HCT116 (cell line): ENCODE measurements at regions not wholly inside any gene's neighbourhood (a gene's known extent, or its start where the extent isn't known, plus 50 kb on each side); places are given as distances from the start of the nearest gene placed in this dataset.

Source experiments
- CTCF ChIP-seq, 3 experiments: fragments of 200-600 bp in 1 of 3; sonication (generic) in 1 of 3; IDR thresholded peaks in 2 of 3; conservative IDR thresholded peaks in 1 of 3; 2 replicates each; pipeline ENCODE4 v1.5.1; 2012 to 2017; ENCODE audit warnings: low read depth in 2 of 3, low read length in 2 of 3, antibody characterized with exemption in 1 of 3, borderline replicate concordance in 1 of 3, control low read depth in 1 of 3, mild to moderate bottlenecking in 1 of 3, mixed read lengths in 1 of 3, mixed run types in 1 of 3, moderate library complexity in 1 of 3; ENCODE audit not compliant: insufficient read depth in 1 of 3
- POLR2A ChIP-seq: IDR thresholded peaks from 2 replicates; pipeline ENCODE4 v1.7.0; 2011; ENCODE audit warnings: borderline replicate concordance; ENCODE audit not compliant: insufficient read depth, insufficient read length; ENCODE audit errors: extremely low read depth
- POLR2AphosphoS5 ChIP-seq: IDR thresholded peaks from 2 replicates; pipeline ENCODE4 v1.6.1; 2011; ENCODE audit warnings: mild to moderate bottlenecking, low read depth, low read length, moderate library complexity
- RAD21 ChIP-seq: IDR thresholded peaks from 2 replicates; pipeline ENCODE4 v1.6.1; 2012; ENCODE audit warnings: low read depth, mild to moderate bottlenecking
- SRF ChIP-seq: IDR thresholded peaks from 2 replicates; pipeline ENCODE4 v1.6.1; 2012; ENCODE audit warnings: low read depth
- TF ChIP-seq, protein P1 (sequence below): IDR thresholded peaks from 2 replicates; pipeline ENCODE4 v1.6.1; 2012

DNA sequence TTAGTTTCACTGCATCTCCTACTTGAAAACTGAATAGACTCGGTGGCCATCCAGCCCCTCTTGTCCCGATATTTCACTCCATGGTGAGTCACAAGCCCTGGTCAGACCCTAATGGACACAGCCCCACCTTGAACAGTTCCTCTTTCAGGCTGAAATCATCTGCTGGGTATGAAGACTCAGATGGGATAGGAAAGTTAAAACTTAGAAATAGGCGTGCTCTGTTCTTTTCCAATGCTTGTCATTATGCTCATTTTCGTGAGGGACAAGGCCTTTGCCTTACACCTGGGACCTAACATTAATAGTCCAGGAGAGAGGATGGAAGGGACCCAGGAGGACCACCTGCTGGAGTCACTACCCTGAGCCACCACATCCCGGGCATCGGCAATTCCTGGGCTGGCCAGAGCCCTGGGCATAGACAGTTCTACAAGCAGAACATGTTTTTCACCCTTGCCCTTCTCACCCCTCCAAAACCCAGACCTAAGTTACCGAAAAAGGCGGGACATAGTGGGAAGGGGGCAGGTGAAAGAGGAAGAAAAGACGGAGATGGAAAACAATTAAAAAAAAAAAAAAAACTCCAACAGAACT, 278.3 kb downstream of the SOX9 start:
- TF ChIP-seq CTCF (IDR thresholded peaks at IDR 0.05 in 2 of 3, conservative IDR thresholded peaks at IDR 0.05 in 1 of 3; ENCODE audit: borderline replicate concordance in 1 of 3, insufficient read depth in 1 of 3, low read depth in 2 of 3, low read length in 2 of 3) (no peak), POLR2AphosphoS5 (no peak), POLR2A (no peak), SRF (no peak), RAD21 (no peak)
- TF ChIP-seq, protein P1, sequence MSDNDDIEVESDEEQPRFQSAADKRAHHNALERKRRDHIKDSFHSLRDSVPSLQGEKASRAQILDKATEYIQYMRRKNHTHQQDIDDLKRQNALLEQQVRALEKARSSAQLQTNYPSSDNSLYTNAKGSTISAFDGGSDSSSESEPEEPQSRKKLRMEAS: no peak
